ENCODE measurements at regions not wholly inside any gene's neighbourhood (a gene's known extent, or its start where the extent isn't known, plus 50 kb on each side); places are given as distances from the start of the nearest gene placed in this dataset.

DNA sequence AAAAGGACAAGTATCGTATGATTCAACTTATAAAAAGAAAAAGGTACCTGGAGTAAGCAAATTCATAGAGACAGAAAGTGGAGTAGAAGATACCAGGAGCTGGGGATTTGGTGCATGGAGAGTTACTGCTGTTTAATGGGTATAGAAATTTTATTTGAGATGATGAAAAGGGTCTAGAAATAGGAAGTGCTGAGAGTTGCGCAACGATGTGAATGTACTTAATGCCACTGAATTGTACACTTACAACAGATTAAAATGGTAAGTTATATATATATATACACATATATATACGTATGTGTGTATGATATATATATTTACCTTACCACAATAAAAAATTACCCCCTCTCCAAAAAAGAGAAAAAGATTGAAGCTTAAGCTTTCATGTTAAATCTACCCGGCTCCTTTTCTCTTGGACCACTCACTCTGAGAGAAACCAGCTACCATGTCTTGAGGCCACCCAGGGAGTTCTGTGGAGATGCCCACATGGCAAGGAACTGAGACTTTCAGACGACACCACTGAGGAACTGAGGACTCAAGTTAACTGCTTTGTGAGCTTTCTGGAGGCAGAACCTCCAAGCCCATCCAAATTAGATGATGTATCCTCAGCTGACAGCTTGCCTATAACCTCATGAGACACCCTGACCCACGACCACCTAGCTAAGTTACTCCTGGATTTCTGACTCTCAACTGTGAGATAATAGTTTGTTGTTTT, 130.0 kb upstream of the BTG1 start:
- TF ChIP-seq, protein P1, sequence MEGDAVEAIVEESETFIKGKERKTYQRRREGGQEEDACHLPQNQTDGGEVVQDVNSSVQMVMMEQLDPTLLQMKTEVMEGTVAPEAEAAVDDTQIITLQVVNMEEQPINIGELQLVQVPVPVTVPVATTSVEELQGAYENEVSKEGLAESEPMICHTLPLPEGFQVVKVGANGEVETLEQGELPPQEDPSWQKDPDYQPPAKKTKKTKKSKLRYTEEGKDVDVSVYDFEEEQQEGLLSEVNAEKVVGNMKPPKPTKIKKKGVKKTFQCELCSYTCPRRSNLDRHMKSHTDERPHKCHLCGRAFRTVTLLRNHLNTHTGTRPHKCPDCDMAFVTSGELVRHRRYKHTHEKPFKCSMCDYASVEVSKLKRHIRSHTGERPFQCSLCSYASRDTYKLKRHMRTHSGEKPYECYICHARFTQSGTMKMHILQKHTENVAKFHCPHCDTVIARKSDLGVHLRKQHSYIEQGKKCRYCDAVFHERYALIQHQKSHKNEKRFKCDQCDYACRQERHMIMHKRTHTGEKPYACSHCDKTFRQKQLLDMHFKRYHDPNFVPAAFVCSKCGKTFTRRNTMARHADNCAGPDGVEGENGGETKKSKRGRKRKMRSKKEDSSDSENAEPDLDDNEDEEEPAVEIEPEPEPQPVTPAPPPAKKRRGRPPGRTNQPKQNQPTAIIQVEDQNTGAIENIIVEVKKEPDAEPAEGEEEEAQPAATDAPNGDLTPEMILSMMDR (IDR thresholded peaks at IDR 0.05; ENCODE audit: low read length) = no peak
- no peak for TF ChIP-seq EZH2phosphoT487 (IDR thresholded peaks at IDR 0.05; ENCODE audit: low read length)
